GM12873 (cell line): ENCODE measurements at regions not wholly inside any gene's neighbourhood (a gene's known extent, or its start where the extent isn't known, plus 50 kb on each side); places are given as distances from the start of the nearest gene placed in this dataset.

Experiments used
- TF ChIP-seq, protein P1 (sequence below): IDR thresholded peaks from 2 replicates; pipeline ENCODE4 v1.5.1; 2012; ENCODE audit warnings: low read depth, mild to moderate bottlenecking, moderate library complexity, low read length, control low read depth; ENCODE audit not compliant: insufficient read depth; ENCODE audit errors: missing control alignments

- TF ChIP-seq, protein P1, sequence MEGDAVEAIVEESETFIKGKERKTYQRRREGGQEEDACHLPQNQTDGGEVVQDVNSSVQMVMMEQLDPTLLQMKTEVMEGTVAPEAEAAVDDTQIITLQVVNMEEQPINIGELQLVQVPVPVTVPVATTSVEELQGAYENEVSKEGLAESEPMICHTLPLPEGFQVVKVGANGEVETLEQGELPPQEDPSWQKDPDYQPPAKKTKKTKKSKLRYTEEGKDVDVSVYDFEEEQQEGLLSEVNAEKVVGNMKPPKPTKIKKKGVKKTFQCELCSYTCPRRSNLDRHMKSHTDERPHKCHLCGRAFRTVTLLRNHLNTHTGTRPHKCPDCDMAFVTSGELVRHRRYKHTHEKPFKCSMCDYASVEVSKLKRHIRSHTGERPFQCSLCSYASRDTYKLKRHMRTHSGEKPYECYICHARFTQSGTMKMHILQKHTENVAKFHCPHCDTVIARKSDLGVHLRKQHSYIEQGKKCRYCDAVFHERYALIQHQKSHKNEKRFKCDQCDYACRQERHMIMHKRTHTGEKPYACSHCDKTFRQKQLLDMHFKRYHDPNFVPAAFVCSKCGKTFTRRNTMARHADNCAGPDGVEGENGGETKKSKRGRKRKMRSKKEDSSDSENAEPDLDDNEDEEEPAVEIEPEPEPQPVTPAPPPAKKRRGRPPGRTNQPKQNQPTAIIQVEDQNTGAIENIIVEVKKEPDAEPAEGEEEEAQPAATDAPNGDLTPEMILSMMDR: no peak
Observed at GRCh38 chr2:60657673-60658072, 98.4 kb upstream of the PAPOLG start.

GRCh38 chr2:60659026-60659425 is 97.0 kb upstream of the PAPOLG start:
- TF ChIP-seq, protein P1: peak; percentile 49

GRCh38 chr2:60661073-60661738 is 94.9 kb upstream of the PAPOLG start:
- TF ChIP-seq, protein P1: no peak

- TF ChIP-seq, protein P1: no peak
Observed at GRCh38 chr2:60662781-60663180, 93.3 kb upstream of the PAPOLG start.

DNA sequence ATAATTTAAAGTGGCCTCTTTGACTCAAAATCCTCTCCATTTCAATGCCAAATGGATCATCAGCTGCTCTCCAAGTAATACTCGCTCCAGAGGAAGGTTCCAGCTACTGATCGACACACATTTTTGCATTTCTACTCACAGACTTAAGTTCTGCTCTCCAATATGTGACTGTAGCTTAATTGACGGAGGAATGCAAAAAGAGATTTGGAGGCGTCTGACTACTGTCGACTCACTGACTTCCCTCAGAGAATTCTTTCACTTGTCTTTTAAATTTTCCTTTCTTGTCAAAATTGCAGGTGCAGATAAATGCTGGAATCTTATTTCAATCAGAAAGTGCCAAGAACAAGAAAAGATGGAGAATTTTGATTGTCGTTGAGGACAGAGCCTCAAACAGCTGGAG is 84.1 kb upstream of the PAPOLG start:
- TF ChIP-seq, protein P1: no peak

DNA sequence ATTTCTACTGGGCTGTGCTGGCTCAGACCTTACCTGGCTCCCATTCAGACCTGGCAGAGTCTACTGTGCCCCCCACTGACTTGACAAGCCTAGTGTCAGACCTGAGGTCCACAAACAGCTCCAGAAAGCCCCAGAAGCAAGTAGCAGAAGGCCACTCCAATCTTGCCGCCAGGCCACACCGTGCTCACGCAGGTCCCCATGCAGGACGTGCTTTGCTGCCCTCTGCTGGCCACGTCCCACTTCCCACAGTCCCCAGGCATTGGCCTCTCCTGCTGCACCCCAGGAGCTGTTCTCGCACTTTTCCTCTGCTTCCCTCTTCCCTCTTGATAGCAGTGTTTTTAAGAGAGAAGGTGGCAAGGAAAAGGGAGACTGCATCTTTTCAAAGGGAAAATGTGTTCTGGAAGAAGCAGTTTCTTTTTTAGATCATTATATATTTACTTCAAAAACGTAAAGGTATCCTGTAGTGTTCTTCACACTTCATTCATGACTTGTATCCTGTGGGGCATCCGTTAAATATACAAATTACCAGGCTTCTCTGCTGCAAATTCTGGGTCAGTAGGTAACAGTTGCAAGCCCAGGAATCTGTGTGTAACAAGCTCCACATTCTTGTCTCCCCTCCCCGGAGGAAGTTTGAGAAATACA is 81.4 kb upstream of the PAPOLG start:
- TF ChIP-seq, protein P1: peak; percentile 98

- TF ChIP-seq, protein P1: no peak
Observed at GRCh38 chr2:60675301-60675700, 80.8 kb upstream of the PAPOLG start.
